ENCODE measurements at regions not wholly inside any gene's neighbourhood (a gene's known extent, or its start where the extent isn't known, plus 50 kb on each side); places are given as distances from the start of the nearest gene placed in this dataset.

- Histone ChIP-seq H3K27ac (no peak overlapping the region), H3K27me3 (no peaks in the 10 kb centered on the region), H3K36me3 (no peaks in the 10 kb centered on the region), H3F3A (ENCODE audit: low read depth) (no peaks in the 10 kb centered on the region), H3K4me1 (peaks cover 16% of the 10 kb centered on the region), H3K79me2 (ENCODE audit: low read depth) (no peaks in the 10 kb centered on the region), H3K4me3 (no peak overlapping the region), H3K9ac (no peak overlapping the region), H3K9me3 (ENCODE audit: low read depth) (no peaks in the 10 kb centered on the region), H3K4me2 (no peak overlapping the region), H2AFZ (replicated peaks) (no peak overlapping the region), H4K20me1 (ENCODE audit: low read depth) (no peaks in the 10 kb centered on the region)
- H3K9me3 Mint-ChIP-seq, result peaks cover 19% of the 10 kb centered on the region
- DNase-seq (ENCODE audit: low spot score), result no peak
- no peaks in the 10 kb centered on the region for H3K27me3 Mint-ChIP-seq (ENCODE audit: insufficient read depth, low read depth)
- peaks cover 1% of the 10 kb centered on the region for H3K36me3 Mint-ChIP-seq
- H3K4me3 Mint-ChIP-seq, result no peak overlapping the region
- TF ChIP-seq, protein P1, sequence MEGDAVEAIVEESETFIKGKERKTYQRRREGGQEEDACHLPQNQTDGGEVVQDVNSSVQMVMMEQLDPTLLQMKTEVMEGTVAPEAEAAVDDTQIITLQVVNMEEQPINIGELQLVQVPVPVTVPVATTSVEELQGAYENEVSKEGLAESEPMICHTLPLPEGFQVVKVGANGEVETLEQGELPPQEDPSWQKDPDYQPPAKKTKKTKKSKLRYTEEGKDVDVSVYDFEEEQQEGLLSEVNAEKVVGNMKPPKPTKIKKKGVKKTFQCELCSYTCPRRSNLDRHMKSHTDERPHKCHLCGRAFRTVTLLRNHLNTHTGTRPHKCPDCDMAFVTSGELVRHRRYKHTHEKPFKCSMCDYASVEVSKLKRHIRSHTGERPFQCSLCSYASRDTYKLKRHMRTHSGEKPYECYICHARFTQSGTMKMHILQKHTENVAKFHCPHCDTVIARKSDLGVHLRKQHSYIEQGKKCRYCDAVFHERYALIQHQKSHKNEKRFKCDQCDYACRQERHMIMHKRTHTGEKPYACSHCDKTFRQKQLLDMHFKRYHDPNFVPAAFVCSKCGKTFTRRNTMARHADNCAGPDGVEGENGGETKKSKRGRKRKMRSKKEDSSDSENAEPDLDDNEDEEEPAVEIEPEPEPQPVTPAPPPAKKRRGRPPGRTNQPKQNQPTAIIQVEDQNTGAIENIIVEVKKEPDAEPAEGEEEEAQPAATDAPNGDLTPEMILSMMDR (IDR thresholded peaks at IDR 0.05), result no peak
- no peak for TF ChIP-seq EZH2 (IDR thresholded peaks at IDR 0.05)
- no peak for TF ChIP-seq EZH2phosphoT487 (IDR thresholded peaks at IDR 0.05)
- peaks cover 14% of the 10 kb centered on the region for H3K4me1 Mint-ChIP-seq
- H3K27ac Mint-ChIP-seq, result no peak overlapping the region
These were observed 135.1 kb upstream of the KLF7 start for GRCh38 chr2:207300817-207301216.

DNA sequence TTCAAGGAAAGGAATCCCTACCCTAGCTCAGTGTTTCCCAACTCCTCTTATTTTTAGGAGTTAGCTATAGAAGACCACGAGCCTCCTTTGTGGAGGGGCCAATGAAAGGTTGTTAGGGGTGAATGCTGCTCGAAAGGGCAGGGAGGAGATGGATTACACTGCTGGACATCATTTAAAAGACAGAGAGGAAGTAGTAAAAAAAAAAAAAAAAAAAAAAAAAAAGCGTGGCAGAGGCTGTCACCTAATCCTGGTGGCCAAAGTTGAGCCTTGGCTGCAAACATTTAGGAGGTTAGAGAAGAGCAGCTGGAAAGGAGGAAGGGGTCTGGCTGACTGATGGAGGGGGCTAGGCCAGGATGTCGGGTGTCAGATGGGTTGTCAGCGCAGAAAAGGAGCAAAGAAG is 139.0 kb upstream of the KLF7 start:
- H3K4me1 Mint-ChIP-seq, result peaks cover 14% of the 10 kb centered on the region

DNA sequence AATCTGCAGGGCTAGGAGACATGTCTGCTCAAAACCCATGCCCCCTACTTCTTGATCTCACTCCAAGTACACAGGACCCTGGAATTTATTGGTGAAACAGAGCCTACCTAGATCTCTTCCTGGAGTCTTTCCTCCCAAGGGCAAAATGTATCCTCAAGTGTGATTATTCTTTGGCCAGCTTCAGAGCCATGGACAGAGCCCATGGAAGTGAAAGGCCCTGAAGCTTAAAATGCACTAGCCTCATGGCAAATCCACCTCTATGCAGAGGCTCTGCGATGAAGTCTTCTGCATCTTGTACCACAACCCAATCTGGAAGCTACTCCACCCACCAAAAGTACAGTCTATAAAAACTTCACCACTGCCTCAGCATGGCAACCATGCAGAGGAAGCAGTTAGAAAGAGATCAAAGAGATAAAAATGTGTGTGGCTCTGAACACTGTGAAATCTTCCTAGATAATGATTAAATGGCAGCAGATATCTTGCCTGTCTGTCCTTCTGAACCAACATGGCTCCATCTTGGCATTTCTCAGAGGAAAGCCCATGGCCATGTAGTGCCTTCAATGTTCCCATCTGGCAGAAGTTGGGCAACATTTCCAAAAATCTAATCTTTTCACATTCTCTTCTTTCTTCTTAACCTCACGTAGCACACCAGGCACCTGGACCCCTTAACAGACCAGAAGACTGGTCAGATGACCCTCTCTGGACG is 142.9 kb upstream of the KLF7 start:
- TF ChIP-seq EZH2phosphoT487 (IDR thresholded peaks at IDR 0.05), result no peak
- TF ChIP-seq EZH2 (IDR thresholded peaks at IDR 0.05), result no peak
- TF ChIP-seq, protein P1 (IDR thresholded peaks at IDR 0.05), result no peak
- Histone ChIP-seq H3K4me2 (no peak overlapping the region), H3K27me3 (no peaks in the 10 kb centered on the region), H3K9me3 (ENCODE audit: low read depth) (no peaks in the 10 kb centered on the region), H3K9ac (no peak overlapping the region), H3K36me3 (no peaks in the 10 kb centered on the region), H3F3A (ENCODE audit: low read depth) (no peaks in the 10 kb centered on the region), H3K79me2 (ENCODE audit: low read depth) (no peaks in the 10 kb centered on the region), H2AFZ (replicated peaks) (no peak overlapping the region), H3K27ac (no peak overlapping the region), H3K4me1 (peaks cover 10% of the 10 kb centered on the region), H3K4me3 (no peak overlapping the region), H4K20me1 (ENCODE audit: low read depth) (no peaks in the 10 kb centered on the region)
- DNase-seq (ENCODE audit: low spot score), result no peak
- H3K27me3 Mint-ChIP-seq (ENCODE audit: insufficient read depth, low read depth), result peaks cover 7% of the 10 kb centered on the region
- H3K4me3 Mint-ChIP-seq, result no peak overlapping the region
- H3K27ac Mint-ChIP-seq, result no peak overlapping the region
- H3K4me1 Mint-ChIP-seq, result peaks cover 33% of the 10 kb centered on the region
- no peaks in the 10 kb centered on the region for H3K36me3 Mint-ChIP-seq
- no peaks in the 10 kb centered on the region for H3K9me3 Mint-ChIP-seq

More for the DNA sequence above, 139.0 kb upstream of the KLF7 start:
- Histone ChIP-seq H3K4me1 (peaks cover 4% of the 10 kb centered on the region), H3K4me3 (no peak overlapping the region), H4K20me1 (ENCODE audit: low read depth) (no peaks in the 10 kb centered on the region), H3K9ac (no peak overlapping the region), H3K36me3 (no peaks in the 10 kb centered on the region), H3K27me3 (no peaks in the 10 kb centered on the region), H3K4me2 (no peak overlapping the region), H3F3A (ENCODE audit: low read depth) (no peaks in the 10 kb centered on the region), H3K9me3 (ENCODE audit: low read depth) (no peaks in the 10 kb centered on the region), H3K79me2 (ENCODE audit: low read depth) (no peaks in the 10 kb centered on the region), H2AFZ (replicated peaks) (no peak overlapping the region), H3K27ac (no peak overlapping the region)
- no peak overlapping the region for H3K4me3 Mint-ChIP-seq
- H3K27me3 Mint-ChIP-seq (ENCODE audit: insufficient read depth, low read depth), result peaks cover 4% of the 10 kb centered on the region
- H3K36me3 Mint-ChIP-seq, result no peaks in the 10 kb centered on the region
- peaks cover 16% of the 10 kb centered on the region for H3K9me3 Mint-ChIP-seq
- TF ChIP-seq EZH2 (IDR thresholded peaks at IDR 0.05) (no peak), EZH2phosphoT487 (IDR thresholded peaks at IDR 0.05) (no peak)
- TF ChIP-seq, protein P1 (IDR thresholded peaks at IDR 0.05), result no peak
- no peak for DNase-seq (ENCODE audit: low spot score)
- H3K27ac Mint-ChIP-seq, result no peak overlapping the region

All from neural progenitor cell (in vitro differentiated cells).